ENCODE measurements at regions not wholly inside any gene's neighbourhood (a gene's known extent, or its start where the extent isn't known, plus 50 kb on each side); places are given as distances from the start of the nearest gene placed in this dataset.

DNA sequence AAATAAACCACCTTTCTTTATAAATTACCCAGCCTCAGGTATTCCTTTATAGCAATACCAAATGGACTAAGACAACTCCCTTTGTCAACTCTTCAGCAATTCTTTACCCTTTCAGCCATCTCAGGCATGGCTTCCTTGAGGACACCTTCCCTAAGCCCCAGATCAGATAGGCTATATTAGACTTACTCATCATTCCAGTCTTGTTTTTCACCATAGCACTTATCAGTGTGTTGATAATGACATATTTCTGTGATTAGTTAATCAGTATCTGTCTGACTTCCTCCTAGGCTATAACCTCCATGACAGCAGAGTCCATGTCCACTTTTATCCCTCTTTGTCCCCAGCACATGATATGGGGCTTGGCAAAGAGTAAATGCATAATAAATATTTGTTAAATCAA is 238.1 kb downstream of the ACTL7B start:
- Histone ChIP-seq H3K36me3 (no peaks in the 10 kb centered on the region), H3K4me1 (no peaks in the 10 kb centered on the region), H3K27ac (no peak overlapping the region), H3K9me3 (no peaks in the 10 kb centered on the region), H3K4me3 (no peak overlapping the region), H3K27me3 (no peaks in the 10 kb centered on the region)
- DNase-seq (ENCODE audit: low spot score) = no peak
- TF ChIP-seq CTCF (IDR thresholded peaks at IDR 0.05) = no peak

DNA sequence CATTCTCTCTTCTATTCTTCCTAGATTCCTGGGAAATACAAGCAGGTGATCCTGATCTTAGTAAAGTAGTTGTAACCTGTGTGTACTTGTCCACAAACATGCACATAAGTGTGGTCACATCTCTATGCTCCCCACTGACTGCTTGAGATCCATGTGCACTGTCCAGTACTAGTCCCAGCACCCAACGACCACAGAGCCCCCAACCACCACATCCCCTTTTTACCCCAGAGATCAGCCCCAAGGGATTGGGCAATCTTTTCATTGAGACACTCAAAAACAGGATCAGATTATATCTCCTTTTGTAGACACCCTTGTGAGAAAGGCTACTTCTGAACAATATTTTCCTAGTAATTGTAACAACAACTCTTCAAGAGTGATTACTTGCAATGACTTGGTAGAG is 240.6 kb downstream of the ACTL7B start:
- Histone ChIP-seq H3K9me3 (no peaks in the 10 kb centered on the region), H3K27ac (no peak overlapping the region), H3K4me1 (no peaks in the 10 kb centered on the region), H3K27me3 (no peaks in the 10 kb centered on the region), H3K36me3 (no peaks in the 10 kb centered on the region), H3K4me3 (no peak overlapping the region)
- no peak for DNase-seq (ENCODE audit: low spot score)
- no peak for TF ChIP-seq CTCF (IDR thresholded peaks at IDR 0.05)

DNA sequence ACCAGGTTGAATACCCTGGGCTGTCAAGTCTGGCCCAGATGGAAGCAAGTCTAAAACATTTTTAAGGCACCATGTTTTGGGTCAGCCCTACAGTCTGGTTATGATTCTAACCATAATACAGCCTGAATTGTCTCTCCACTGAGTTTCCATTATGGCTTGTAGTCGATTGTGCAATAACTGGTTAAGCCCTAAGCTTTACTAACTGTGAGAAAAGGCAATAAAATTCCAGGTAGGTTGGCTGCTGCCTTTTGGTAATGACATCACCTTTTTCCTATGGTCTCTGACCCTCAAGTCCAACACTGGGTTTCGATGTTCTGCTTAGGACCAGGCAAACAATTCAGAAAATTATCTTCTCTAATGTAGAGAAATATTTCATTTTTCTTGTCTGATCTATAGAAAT is 243.3 kb downstream of the ACTL7B start:
- Histone ChIP-seq H3K27ac (no peak overlapping the region), H3K4me3 (no peak overlapping the region), H3K9me3 (no peaks in the 10 kb centered on the region), H3K36me3 (no peaks in the 10 kb centered on the region), H3K4me1 (no peaks in the 10 kb centered on the region), H3K27me3 (no peaks in the 10 kb centered on the region)
- no peak for TF ChIP-seq CTCF (IDR thresholded peaks at IDR 0.05)
- DNase-seq (ENCODE audit: low spot score) = no peak

- Histone ChIP-seq H3K36me3 (no peaks in the 10 kb centered on the region), H3K9me3 (no peaks in the 10 kb centered on the region), H3K27me3 (no peaks in the 10 kb centered on the region), H3K4me1 (no peaks in the 10 kb centered on the region), H3K27ac (no peak overlapping the region), H3K4me3 (no peak overlapping the region)
- TF ChIP-seq CTCF (IDR thresholded peaks at IDR 0.05) = no peak
- no peak for DNase-seq (ENCODE audit: low spot score)
Observed at GRCh38 chr9:108609897-108610253, 245.9 kb downstream of the ACTL7B start.

DNA sequence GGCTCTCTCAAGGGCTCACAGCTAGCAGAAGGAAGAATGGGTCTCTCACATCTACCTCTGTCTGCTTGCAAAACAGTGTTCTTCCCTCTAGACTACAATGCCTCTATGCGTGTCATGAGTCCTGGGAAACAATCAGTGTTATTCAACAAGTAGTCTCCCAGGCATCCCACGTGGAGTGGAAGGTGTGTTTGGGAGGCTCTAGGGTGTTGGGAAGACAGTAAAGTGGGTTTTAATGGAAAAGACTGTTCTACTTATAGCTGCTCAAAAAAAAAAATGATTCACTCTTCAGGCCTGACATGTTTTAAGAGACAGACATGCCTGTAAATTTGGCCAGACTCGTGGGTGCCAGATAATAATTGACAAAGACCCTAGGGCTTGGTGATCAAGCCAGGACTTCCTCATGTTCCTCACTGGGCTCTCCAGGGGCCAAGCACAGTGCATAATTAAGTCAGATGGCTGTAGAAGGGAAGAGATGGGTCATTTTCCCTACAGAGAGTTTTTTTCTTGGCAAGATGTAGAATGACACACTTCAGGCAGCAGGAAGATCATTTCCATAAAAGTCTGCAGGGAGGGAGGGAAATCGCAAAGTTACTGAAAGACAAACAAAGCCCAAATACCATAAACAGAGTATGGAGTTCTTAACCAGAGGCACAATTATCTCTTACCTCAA is 246.4 kb downstream of the ACTL7B start:
- Histone ChIP-seq H3K27ac (no peak overlapping the region), H3K9me3 (no peaks in the 10 kb centered on the region), H3K27me3 (no peaks in the 10 kb centered on the region), H3K4me3 (no peak overlapping the region), H3K4me1 (no peaks in the 10 kb centered on the region), H3K36me3 (no peaks in the 10 kb centered on the region)
- TF ChIP-seq CTCF (IDR thresholded peaks at IDR 0.05) = no peak
- DNase-seq (ENCODE audit: low spot score) = no peak

DNA sequence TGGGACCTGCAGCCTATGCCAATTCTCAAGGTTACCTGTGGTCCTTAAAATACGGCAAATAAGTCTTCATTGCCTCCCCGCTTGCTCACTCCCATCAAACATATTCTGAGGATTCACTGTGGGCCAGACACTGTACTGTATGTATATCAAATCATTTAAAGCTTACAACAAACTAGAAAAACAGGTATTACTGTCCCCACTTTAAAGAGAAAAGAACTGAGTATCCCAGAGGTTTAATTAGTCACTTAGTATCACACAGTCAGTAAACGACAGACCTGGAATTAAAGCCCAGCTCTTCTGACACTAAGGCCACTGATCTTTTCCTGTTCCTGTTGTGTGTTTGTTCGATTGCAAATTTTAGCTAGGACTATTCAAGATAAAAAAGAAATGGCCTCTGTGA is 248.2 kb downstream of the ACTL7B start:
- no peak overlapping the region for H3K27ac ChIP-seq
- no peaks in the 10 kb centered on the region for H3K9me3 ChIP-seq
- no peaks in the 10 kb centered on the region for H3K4me1 ChIP-seq
- no peaks in the 10 kb centered on the region for H3K27me3 ChIP-seq
- H3K36me3 ChIP-seq = no peaks in the 10 kb centered on the region
- no peak overlapping the region for H3K4me3 ChIP-seq
- DNase-seq (ENCODE audit: low spot score) = no peak
- no peak for TF ChIP-seq CTCF (IDR thresholded peaks at IDR 0.05)
